ENCODE measurements at regions not wholly inside any gene's neighbourhood (a gene's known extent, or its start where the extent isn't known, plus 50 kb on each side); places are given as distances from the start of the nearest gene placed in this dataset.
"Not testable (repeated sequence)": the region's sequence is repeated elsewhere in the genome, so short reads cannot be mapped to it uniquely, and the experiment has no call there.

- Histone ChIP-seq H3K36me3 (ENCODE audit: insufficient read depth, low read length) (no peaks in the 10 kb centered on the region), H3K27ac (no peak overlapping the region), H3K9ac (ENCODE audit: insufficient read length) (no peak overlapping the region), H3K9me3 (ENCODE audit: low read depth, low read length) (no peaks in the 10 kb centered on the region; the same call in 1 of the 2 replicates), H3K4me3 (no peak overlapping the region)
- no peak for TF ChIP-seq FOXP2 (optimal IDR thresholded peaks at IDR 0.05; ENCODE audit: control extremely low read depth, extremely low read length, insufficient read depth)
- TF ChIP-seq POLR2AphosphoS5 (IDR thresholded peaks at IDR 0.05; ENCODE audit: borderline replicate concordance, low read depth, low read length), result no peak
- no peak for TF ChIP-seq EZH2 (IDR thresholded peaks at IDR 0.05)
- no peak for DNase-seq (ENCODE audit: low read depth, low spot score)
These were observed 50.8 kb upstream of the SEL1L start for GRCh38 chr14:81584495-81584894.

GRCh38 chr14:81589381-81590065, 55.9 kb upstream of the SEL1L start:
- Histone ChIP-seq H3K4me3 (no peak overlapping the region), H3K27ac (no peak overlapping the region), H3K9ac (ENCODE audit: insufficient read length) (no peak overlapping the region), H3K36me3 (ENCODE audit: insufficient read depth, low read length) (no peaks in the 10 kb centered on the region), H3K9me3 (ENCODE audit: low read depth, low read length) (no peaks in the 10 kb centered on the region; the same call in 1 of the 2 replicates)
- no peak for DNase-seq (ENCODE audit: low read depth, low spot score)
- TF ChIP-seq POLR2AphosphoS5 (IDR thresholded peaks at IDR 0.05; ENCODE audit: borderline replicate concordance, low read depth, low read length), result no peak
- no peak for TF ChIP-seq EZH2 (IDR thresholded peaks at IDR 0.05)
- TF ChIP-seq FOXP2 (optimal IDR thresholded peaks at IDR 0.05; ENCODE audit: control extremely low read depth, extremely low read length, insufficient read depth), result no peak

GRCh38 chr14:81591266-81591665, 57.6 kb upstream of the SEL1L start:
- no peak overlapping the region for H3K27ac ChIP-seq
- DNase-seq (ENCODE audit: low read depth, low spot score), result no peak
- no peaks in the 10 kb centered on the region for H3K36me3 ChIP-seq (ENCODE audit: insufficient read depth, low read length)
- TF ChIP-seq EZH2 (IDR thresholded peaks at IDR 0.05) (no peak), POLR2AphosphoS5 (IDR thresholded peaks at IDR 0.05; ENCODE audit: borderline replicate concordance, low read depth, low read length) (no peak), FOXP2 (optimal IDR thresholded peaks at IDR 0.05; ENCODE audit: control extremely low read depth, extremely low read length, insufficient read depth) (no peak)
- H3K4me3 ChIP-seq, result no peak overlapping the region
- H3K9ac ChIP-seq (ENCODE audit: insufficient read length), result no peak overlapping the region
- H3K9me3 ChIP-seq (ENCODE audit: low read depth, low read length), result no peaks in the 10 kb centered on the region

- no peak overlapping the region for H3K4me3 ChIP-seq
- H3K27ac ChIP-seq, result no peak overlapping the region
- no peak for DNase-seq (ENCODE audit: low read depth, low spot score)
- no peaks in the 10 kb centered on the region for H3K36me3 ChIP-seq (ENCODE audit: insufficient read depth, low read length)
- no peak for TF ChIP-seq POLR2AphosphoS5 (IDR thresholded peaks at IDR 0.05; ENCODE audit: borderline replicate concordance, low read depth, low read length)
- no peak for TF ChIP-seq FOXP2 (optimal IDR thresholded peaks at IDR 0.05; ENCODE audit: control extremely low read depth, extremely low read length, insufficient read depth)
- TF ChIP-seq EZH2 (IDR thresholded peaks at IDR 0.05), result no peak
- no peak overlapping the region for H3K9ac ChIP-seq (ENCODE audit: insufficient read length)
- no peaks in the 10 kb centered on the region for H3K9me3 ChIP-seq (ENCODE audit: low read depth, low read length)
These were observed 60.4 kb upstream of the SEL1L start for GRCh38 chr14:81594012-81594411.

GRCh38 chr14:81605660-81606059, 72.0 kb upstream of the SEL1L start:
- Histone ChIP-seq H3K4me3 (no peak overlapping the region), H3K9ac (ENCODE audit: insufficient read length) (no peak overlapping the region), H3K27ac (no peak overlapping the region), H3K9me3 (ENCODE audit: low read depth, low read length) (no peaks in the 10 kb centered on the region), H3K36me3 (ENCODE audit: insufficient read depth, low read length) (no peaks in the 10 kb centered on the region)
- TF ChIP-seq FOXP2 (optimal IDR thresholded peaks at IDR 0.05; ENCODE audit: control extremely low read depth, extremely low read length, insufficient read depth) (no peak), EZH2 (IDR thresholded peaks at IDR 0.05) (no peak), POLR2AphosphoS5 (IDR thresholded peaks at IDR 0.05; ENCODE audit: borderline replicate concordance, low read depth, low read length) (no peak)
- no peak for DNase-seq (ENCODE audit: low read depth, low spot score)

- Histone ChIP-seq H3K9me3 (ENCODE audit: low read depth, low read length) (no peaks in the 10 kb centered on the region), H3K9ac (ENCODE audit: insufficient read length) (no peak overlapping the region), H3K4me3 (no peak overlapping the region), H3K27ac (no peak overlapping the region), H3K36me3 (ENCODE audit: insufficient read depth, low read length) (no peaks in the 10 kb centered on the region)
- TF ChIP-seq POLR2AphosphoS5 (IDR thresholded peaks at IDR 0.05; ENCODE audit: borderline replicate concordance, low read depth, low read length), result no peak
- no peak for DNase-seq (ENCODE audit: low read depth, low spot score)
These were observed 79.8 kb upstream of the SEL1L start for GRCh38 chr14:81613341-81614045.

- not testable (repeated sequence) for H3K4me3 ChIP-seq; H3K27ac ChIP-seq; H3K9ac ChIP-seq (ENCODE audit: insufficient read length); H3K9me3 ChIP-seq (ENCODE audit: low read depth, low read length); DNase-seq (ENCODE audit: low read depth, low spot score); H3K36me3 ChIP-seq (ENCODE audit: insufficient read depth, low read length)
These were observed 80.6 kb upstream of the SEL1L start for GRCh38 chr14:81614302-81614701.

GRCh38 chr14:81618695-81619094, 85.0 kb upstream of the SEL1L start:
- Histone ChIP-seq H3K36me3 (ENCODE audit: insufficient read depth, low read length) (no peaks in the 10 kb centered on the region), H3K9ac (ENCODE audit: insufficient read length) (no peak overlapping the region), H3K4me3 (no peak overlapping the region), H3K9me3 (ENCODE audit: low read depth, low read length) (no peaks in the 10 kb centered on the region), H3K27ac (no peak overlapping the region)
- TF ChIP-seq POLR2AphosphoS5 (IDR thresholded peaks at IDR 0.05; ENCODE audit: borderline replicate concordance, low read depth, low read length) (no peak), EZH2 (IDR thresholded peaks at IDR 0.05) (no peak), FOXP2 (optimal IDR thresholded peaks at IDR 0.05; ENCODE audit: control extremely low read depth, extremely low read length, insufficient read depth) (no peak)
- no peak for DNase-seq (ENCODE audit: low read depth, low spot score)

- no peak for TF ChIP-seq POLR2AphosphoS5 (IDR thresholded peaks at IDR 0.05; ENCODE audit: borderline replicate concordance, low read depth, low read length)
- no peak for TF ChIP-seq EZH2 (IDR thresholded peaks at IDR 0.05)
- no peak for TF ChIP-seq FOXP2 (optimal IDR thresholded peaks at IDR 0.05; ENCODE audit: control extremely low read depth, extremely low read length, insufficient read depth)
- no peaks in the 10 kb centered on the region for H3K36me3 ChIP-seq (ENCODE audit: insufficient read depth, low read length)
- H3K27ac ChIP-seq, result no peak overlapping the region
- H3K9ac ChIP-seq (ENCODE audit: insufficient read length), result no peak overlapping the region
- no peak for DNase-seq (ENCODE audit: low read depth, low spot score)
- H3K9me3 ChIP-seq (ENCODE audit: low read depth, low read length), result no peaks in the 10 kb centered on the region
- H3K4me3 ChIP-seq, result no peak overlapping the region
These were observed 86.2 kb upstream of the SEL1L start for GRCh38 chr14:81619816-81620215.

- H3K4me3 ChIP-seq; H3K9me3 ChIP-seq (ENCODE audit: low read depth, low read length); H3K9ac ChIP-seq (ENCODE audit: insufficient read length); H3K27ac ChIP-seq; DNase-seq (ENCODE audit: low read depth, low spot score); H3K36me3 ChIP-seq (ENCODE audit: insufficient read depth, low read length): not testable (repeated sequence)
These were observed 90.2 kb upstream of the SEL1L start for GRCh38 chr14:81623771-81624396.
